Prostate gland (tissue), 2 donors: ENCODE measurements at regions not wholly inside any gene's neighbourhood (a gene's known extent, or its start where the extent isn't known, plus 50 kb on each side); places are given as distances from the start of the nearest gene placed in this dataset.

Source experiments
- POLR2A ChIP-seq: fragments of 450-650 bp; IDR thresholded peaks from one replicate; pipeline ENCODE4 v1.6.1; 2016; ENCODE audit warnings: antibody characterized with exemption, mild to moderate bottlenecking
- POLR2AphosphoS5 ChIP-seq: sonication (generic); formaldehyde crosslinking; IDR thresholded peaks from one replicate; pipeline ENCODE4 v1.6.1; 2017; ENCODE audit warnings: antibody characterized with exemption
- TF ChIP-seq, protein P1 (sequence below), 4 experiments: fragments of 200-600 bp in 2 of 4; fragments of 450-650 bp in 2 of 4; sonication (generic) in 2 of 4; IDR thresholded peaks; 1 replicate in 3 of 4; 2 replicates in 1 of 4; pipeline ENCODE4 v1.5.1; 2016 to 2019; ENCODE audit warnings: antibody characterized with exemption in 4 of 4, mild to moderate bottlenecking in 2 of 4, moderate library complexity in 2 of 4

- TF ChIP-seq, protein P1, sequence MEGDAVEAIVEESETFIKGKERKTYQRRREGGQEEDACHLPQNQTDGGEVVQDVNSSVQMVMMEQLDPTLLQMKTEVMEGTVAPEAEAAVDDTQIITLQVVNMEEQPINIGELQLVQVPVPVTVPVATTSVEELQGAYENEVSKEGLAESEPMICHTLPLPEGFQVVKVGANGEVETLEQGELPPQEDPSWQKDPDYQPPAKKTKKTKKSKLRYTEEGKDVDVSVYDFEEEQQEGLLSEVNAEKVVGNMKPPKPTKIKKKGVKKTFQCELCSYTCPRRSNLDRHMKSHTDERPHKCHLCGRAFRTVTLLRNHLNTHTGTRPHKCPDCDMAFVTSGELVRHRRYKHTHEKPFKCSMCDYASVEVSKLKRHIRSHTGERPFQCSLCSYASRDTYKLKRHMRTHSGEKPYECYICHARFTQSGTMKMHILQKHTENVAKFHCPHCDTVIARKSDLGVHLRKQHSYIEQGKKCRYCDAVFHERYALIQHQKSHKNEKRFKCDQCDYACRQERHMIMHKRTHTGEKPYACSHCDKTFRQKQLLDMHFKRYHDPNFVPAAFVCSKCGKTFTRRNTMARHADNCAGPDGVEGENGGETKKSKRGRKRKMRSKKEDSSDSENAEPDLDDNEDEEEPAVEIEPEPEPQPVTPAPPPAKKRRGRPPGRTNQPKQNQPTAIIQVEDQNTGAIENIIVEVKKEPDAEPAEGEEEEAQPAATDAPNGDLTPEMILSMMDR (IDR thresholded peaks at IDR 0.05), result no peak
- TF ChIP-seq POLR2A (no peak), POLR2AphosphoS5 (no peak)
Observed at GRCh38 chr2:163455815-163456214, 280.0 kb downstream of the FIGN start.
